Breast epithelium (tissue), 4 donors: ENCODE measurements at regions not wholly inside any gene's neighbourhood (a gene's known extent, or its start where the extent isn't known, plus 50 kb on each side); places are given as distances from the start of the nearest gene placed in this dataset.

Source experiments
- DNase-seq, 2 donors: peaks; one replicate each; pipeline ENCODE4 v3.0.0-alpha.2; 2019; ENCODE audit warnings: low spot score in 2 of 2
- H3K27ac ChIP-seq, 2 donors: fragments of 200-600 bp; sonication (generic) in 1 of 2; one replicate each; pipeline ENCODE4 v1.5.1; 2016 to 2019; ENCODE audit warnings: mild to moderate bottlenecking in 1 of 2
- H3K27me3 ChIP-seq, 2 donors: fragments of 200-600 bp; sonication (generic) in 1 of 2; one replicate each; pipeline versions ENCODE4 v1.5.1 to v1.6.0; 2017 to 2019; ENCODE audit warnings: control low read depth in 1 of 2, mild to moderate bottlenecking in 1 of 2
- H3K36me3 ChIP-seq: fragments of 200-600 bp; one replicate; pipeline ENCODE4 v1.5.1; 2019
- H3K4me1 ChIP-seq, 2 donors: fragments of 200-600 bp; sonication (generic); one replicate each; pipeline ENCODE4 v1.5.1; 2016 to 2019; ENCODE audit warnings: control low read depth in 1 of 2
- H3K4me3 ChIP-seq, 3 donors: fragments of 200-600 bp; sonication (generic); 1 replicate in 2 of 3; 2 replicates in 1 of 3; pipeline ENCODE4 v1.5.1; 2016 to 2019; ENCODE audit warnings: mild to moderate bottlenecking in 3 of 3, moderate library complexity in 2 of 3
- H3K9me3 ChIP-seq, 2 donors: fragments of 200-600 bp; sonication (generic) in 1 of 2; one replicate each; pipeline ENCODE4 v1.5.1; 2016 to 2019; ENCODE audit warnings: control low read depth in 1 of 2
- CTCF ChIP-seq, 3 donors: fragments of 450-650 bp; IDR thresholded peaks; one replicate each; pipeline ENCODE4 v1.5.1; 2016 to 2017; ENCODE audit warnings: antibody characterized with exemption in 3 of 3, mild to moderate bottlenecking in 3 of 3, moderate library complexity in 3 of 3
- POLR2A ChIP-seq: fragments of 450-650 bp; IDR thresholded peaks from one replicate; pipeline ENCODE4 v1.6.1; 2016; ENCODE audit warnings: antibody characterized with exemption, mild to moderate bottlenecking, moderate library complexity
- POLR2AphosphoS5 ChIP-seq, 3 donors: sonication (generic); formaldehyde crosslinking; IDR thresholded peaks; one replicate each; pipeline ENCODE4 v1.6.1; 2017; ENCODE audit warnings: antibody characterized with exemption in 3 of 3
- intact Hi-C: fragments of 100-400 bp; cut with DNase I; formaldehyde crosslinking; loops from one replicate; pipeline ENCODE4 v1.15.1; 2023; ENCODE audit warnings: low total_unique reads

- Histone ChIP-seq H3K27me3 (no peaks in the 10 kb centered on the region), H3K36me3 (no peaks in the 10 kb centered on the region), H3K4me3 (no peak overlapping the region), H3K4me1 (no peaks in the 10 kb centered on the region), H3K27ac (no peak overlapping the region), H3K9me3 (no peaks in the 10 kb centered on the region)
- no peak for DNase-seq
- TF ChIP-seq POLR2A: no peak
- TF ChIP-seq POLR2AphosphoS5 (IDR thresholded peaks at IDR 0.05): no peak
- TF ChIP-seq CTCF (IDR thresholded peaks at IDR 0.05): no peak
- intact Hi-C loops: no loop called here
These were observed 132.9 kb upstream of the GUCY1A2 start for GRCh38 chr11:107151158-107151557.

- H3K36me3 ChIP-seq: no peaks in the 10 kb centered on the region
- H3K4me3 ChIP-seq: no peak overlapping the region
- no peak for DNase-seq
- H3K27me3 ChIP-seq: no peaks in the 10 kb centered on the region
- H3K4me1 ChIP-seq: no peaks in the 10 kb centered on the region
- peaks cover 0 to 12% of the 10 kb centered on the region in 2 donors for H3K9me3 ChIP-seq
- H3K27ac ChIP-seq: no peak overlapping the region
- intact Hi-C loops: no loop called here
- TF ChIP-seq POLR2A: no peak
- TF ChIP-seq POLR2AphosphoS5 (IDR thresholded peaks at IDR 0.05): no peak
- TF ChIP-seq CTCF (IDR thresholded peaks at IDR 0.05): no peak
These were observed 122.7 kb upstream of the GUCY1A2 start for GRCh38 chr11:107140983-107141382.

DNA sequence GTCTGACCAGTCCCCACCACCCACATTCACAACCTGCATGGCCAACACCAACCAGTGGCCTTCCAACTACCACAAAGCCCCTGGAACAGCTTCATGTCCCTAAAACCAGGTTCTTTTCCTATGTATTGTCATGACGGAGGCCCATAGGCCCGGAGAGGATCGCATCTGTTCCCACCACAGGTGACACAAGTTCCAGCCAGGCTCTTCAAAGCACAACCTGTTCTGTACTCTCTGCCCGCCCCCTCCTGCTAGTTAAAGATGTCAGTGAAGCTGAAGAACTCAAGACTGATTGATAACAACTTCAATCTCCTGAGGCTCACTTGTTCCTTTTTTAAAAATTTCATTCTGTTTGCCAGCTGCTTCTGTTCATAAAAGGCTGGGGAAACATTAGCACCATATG lies 121.1 kb upstream of the GUCY1A2 start:
- Histone ChIP-seq H3K4me3 (no peak overlapping the region), H3K9me3 (peaks cover 0 to 12% of the 10 kb centered on the region in 2 donors), H3K27me3 (no peaks in the 10 kb centered on the region), H3K27ac (no peak overlapping the region), H3K36me3 (no peaks in the 10 kb centered on the region), H3K4me1 (no peaks in the 10 kb centered on the region)
- intact Hi-C loops: no loop called here
- TF ChIP-seq POLR2A: no peak
- no peak for TF ChIP-seq POLR2AphosphoS5 (IDR thresholded peaks at IDR 0.05)
- no peak for TF ChIP-seq CTCF (IDR thresholded peaks at IDR 0.05)
- DNase-seq: no peak

DNA sequence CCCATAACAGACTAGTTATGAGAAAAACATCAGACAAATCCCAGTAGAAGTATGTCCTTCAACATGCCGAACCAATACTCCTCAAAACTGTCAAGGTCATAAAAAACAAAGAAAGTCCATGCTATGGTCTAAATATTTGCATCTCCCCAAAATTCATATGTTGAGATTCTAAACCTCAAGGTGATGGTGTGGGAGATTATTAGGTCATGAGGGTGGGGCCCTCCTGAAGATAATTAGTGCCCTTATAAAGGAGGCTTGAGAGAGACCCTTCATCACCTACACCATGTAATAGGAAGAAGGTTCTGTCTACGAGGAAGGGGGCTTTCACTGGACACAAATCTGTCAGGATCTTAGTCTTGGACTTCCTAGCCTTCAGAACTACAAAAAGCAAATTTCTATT lies 118.6 kb upstream of the GUCY1A2 start:
- intact Hi-C loops: no loop called here
- TF ChIP-seq POLR2AphosphoS5 (IDR thresholded peaks at IDR 0.05): no peak
- no peak for TF ChIP-seq CTCF (IDR thresholded peaks at IDR 0.05)
- TF ChIP-seq POLR2A: no peak
- Histone ChIP-seq H3K27ac (no peak overlapping the region), H3K27me3 (no peaks in the 10 kb centered on the region), H3K9me3 (peaks cover 0 to 12% of the 10 kb centered on the region in 2 donors), H3K4me1 (no peaks in the 10 kb centered on the region), H3K36me3 (no peaks in the 10 kb centered on the region), H3K4me3 (no peak overlapping the region)
- no peak for DNase-seq

DNA sequence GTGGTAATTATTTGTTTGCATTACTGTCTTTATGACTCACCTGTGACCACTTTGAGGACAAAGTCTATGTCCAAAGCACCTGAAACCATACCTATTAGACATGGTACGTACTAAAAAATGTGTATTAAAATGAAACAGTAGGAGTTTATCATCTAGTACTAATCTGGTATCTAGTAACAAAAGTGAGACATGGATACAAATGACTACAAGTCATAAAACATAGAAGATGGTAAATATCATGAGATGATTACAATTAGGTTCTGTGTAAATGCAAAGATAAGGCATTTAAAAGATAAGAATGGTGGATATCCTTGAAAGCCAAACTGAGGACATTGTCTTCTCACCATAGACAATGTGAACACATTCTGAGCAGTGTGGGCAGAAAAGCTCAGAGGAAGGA lies 113.5 kb upstream of the GUCY1A2 start:
- no peak overlapping the region for H3K27ac ChIP-seq
- DNase-seq: no peak
- H3K4me1 ChIP-seq: no peaks in the 10 kb centered on the region
- no peaks in the 10 kb centered on the region for H3K27me3 ChIP-seq
- no peaks in the 10 kb centered on the region for H3K36me3 ChIP-seq
- TF ChIP-seq POLR2A: no peak
- TF ChIP-seq CTCF (IDR thresholded peaks at IDR 0.05): no peak
- TF ChIP-seq POLR2AphosphoS5 (IDR thresholded peaks at IDR 0.05): no peak
- peaks cover 0 to 7% of the 10 kb centered on the region in 2 donors for H3K9me3 ChIP-seq
- no peak overlapping the region for H3K4me3 ChIP-seq
- intact Hi-C loops: no loop called here
